NCI-H128 (cell line): ENCODE measurements at regions not wholly inside any gene's neighbourhood (a gene's known extent, or its start where the extent isn't known, plus 50 kb on each side); places are given as distances from the start of the nearest gene placed in this dataset.
"Not testable (repeated sequence)": the region's sequence is repeated elsewhere in the genome, so short reads cannot be mapped to it uniquely, and the experiment has no call there.

Experiments
- DNase-seq: peaks from one replicate; lab custom pipeline; 2025; ENCODE audit not compliant: unreplicated experiment; lab: John Stamatoyannopoulos, UW

DNA sequence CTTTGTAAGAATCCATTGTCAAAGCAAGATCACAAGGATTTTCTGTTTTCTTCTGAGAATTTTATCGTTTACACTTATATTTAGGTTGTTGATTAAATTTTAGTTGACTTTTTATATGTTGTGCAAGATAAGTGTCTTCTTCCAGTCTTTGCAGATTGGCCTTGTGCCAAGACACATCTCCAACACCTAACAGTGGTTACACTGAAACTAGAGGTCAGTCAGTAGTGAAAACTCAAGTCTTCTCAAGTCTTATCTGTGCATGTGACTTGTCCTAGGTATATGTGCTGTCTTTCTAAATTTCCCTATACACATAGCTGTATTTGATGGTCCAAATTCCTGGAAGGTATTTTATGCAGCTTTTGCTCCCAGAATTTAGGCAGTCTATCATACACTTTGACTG, 1183.2 kb upstream of the B3GALT2 start:
- no peak for DNase-seq

DNA sequence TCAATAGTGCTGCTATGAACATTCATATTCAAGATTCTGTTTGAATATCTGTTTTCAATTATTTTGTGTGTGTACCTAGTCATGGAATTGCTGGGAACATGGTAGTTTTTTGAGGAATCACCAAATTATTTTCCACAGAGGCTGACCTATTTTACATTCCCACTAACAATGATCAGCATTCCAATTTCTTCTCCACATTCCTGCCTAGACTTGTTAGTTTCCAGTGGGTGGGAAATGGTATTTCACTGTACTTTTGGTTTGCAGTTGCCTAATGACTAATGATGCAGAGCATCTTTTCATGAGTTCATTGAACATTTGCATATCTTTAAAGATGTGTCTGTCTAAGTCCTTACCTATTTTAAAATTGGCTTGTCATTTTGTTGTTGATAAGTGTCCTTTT, 1182.6 kb upstream of the B3GALT2 start:
- no peak for DNase-seq

DNA sequence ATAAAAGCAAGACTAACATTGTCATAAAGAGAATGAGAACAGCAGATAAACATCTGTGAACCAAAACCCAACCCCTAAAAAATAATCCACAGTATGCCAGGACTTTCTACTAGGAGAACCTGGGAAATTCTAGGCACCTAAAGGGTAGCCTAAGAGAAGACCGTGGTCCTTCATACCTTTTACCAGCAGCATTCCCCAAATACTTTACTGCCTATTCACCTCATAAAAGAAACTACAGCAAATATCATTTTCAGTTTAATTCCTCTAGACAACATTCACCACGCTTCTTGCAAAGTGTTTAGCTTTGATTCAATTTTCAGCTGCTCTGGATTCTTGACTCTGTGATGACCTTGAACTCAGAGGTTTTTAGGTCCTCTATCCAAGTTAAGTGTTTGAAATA, 1180.7 kb upstream of the B3GALT2 start:
- DNase-seq: no peak

DNA sequence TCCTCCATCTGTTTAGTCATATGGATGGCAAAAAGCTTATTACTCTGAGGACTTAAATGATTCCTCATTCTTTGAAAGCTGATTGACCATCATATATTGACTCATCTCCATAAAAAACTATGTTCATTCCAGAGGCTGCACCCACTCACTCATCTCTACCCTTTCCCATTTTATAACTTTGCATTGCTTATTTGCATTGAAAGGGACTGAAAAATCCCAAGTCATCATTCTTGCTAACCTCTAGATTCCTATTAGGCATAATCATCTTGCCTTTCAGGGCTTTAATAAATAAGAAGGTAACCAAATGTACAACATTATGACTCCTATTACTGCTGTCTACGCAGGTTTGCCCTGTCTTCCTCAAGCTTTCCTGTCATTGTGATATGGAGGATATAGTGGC, 1180.3 kb upstream of the B3GALT2 start:
- no peak for DNase-seq

DNA sequence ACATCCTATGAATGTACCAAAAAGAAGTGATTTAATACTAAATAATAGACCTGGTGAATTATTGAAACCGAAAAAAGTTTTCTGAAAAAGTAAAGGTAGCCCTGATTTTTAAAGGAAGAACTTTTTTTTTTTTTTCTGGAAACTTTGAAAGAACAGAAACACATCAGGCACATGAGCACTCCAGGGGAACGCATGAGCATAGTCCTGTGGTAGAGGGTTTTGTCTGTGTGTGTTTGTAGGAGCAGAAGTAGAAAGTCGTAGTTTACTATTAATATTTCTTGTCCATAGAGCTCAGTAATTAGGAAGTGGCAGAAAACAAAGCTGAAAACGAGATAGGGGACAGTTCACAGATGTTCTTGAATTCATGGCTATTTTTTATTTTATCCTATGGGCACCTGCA, 1175.9 kb upstream of the B3GALT2 start:
- no peak for DNase-seq

DNA sequence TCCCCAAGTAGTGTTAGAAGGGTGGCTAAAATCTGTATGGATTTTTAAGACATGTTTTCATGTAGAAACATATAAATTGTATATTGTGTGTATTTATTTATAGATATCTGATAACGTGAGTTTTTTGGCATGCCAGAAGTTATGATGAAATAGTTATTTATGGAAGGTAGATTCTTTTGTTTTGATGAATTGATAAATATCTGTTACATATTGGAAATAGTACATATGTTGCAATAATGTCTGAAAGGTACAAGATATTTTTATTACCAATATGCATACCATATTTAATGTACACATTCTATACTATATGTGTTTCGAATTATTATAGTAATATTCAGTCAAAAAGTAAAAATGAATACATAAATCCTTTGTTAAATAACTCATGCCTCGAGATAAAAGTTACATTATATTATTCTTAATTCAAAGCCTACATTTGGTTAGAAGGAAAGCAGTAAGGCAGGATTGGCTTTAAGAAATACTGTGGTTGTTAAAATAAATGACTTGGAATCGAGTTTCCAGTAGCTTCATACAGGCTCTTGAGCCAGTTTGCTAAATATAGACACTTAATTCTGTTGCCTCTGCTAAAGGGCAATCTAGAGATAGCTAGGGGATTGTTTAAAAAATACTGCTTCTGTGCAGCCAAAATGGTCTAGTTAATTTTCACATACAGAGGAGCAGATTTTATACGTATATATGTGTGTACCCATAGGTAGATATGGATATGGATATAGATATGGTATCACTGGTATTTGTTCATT, 1175.1 kb upstream of the B3GALT2 start:
- DNase-seq: no peak

DNA sequence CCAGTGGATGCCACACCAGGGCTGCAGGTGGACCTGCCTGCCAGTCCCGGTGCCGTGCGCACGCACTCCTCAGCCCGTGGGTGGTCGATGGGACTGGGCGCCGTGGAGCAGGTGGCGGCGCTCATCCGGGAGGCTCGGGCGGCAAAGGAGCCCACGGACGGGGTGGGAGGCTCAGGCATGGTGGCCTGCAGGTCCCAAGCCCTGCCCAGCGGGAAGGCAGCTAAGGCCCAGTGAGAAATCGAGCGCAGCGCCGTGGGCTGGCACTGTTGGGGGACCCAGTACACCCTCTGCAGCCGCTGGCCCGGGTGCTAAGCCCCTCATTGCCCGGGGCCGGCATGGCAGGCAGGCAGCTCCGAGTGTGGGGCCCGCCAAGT, 1171.8 kb upstream of the B3GALT2 start:
- no peak for DNase-seq

DNA sequence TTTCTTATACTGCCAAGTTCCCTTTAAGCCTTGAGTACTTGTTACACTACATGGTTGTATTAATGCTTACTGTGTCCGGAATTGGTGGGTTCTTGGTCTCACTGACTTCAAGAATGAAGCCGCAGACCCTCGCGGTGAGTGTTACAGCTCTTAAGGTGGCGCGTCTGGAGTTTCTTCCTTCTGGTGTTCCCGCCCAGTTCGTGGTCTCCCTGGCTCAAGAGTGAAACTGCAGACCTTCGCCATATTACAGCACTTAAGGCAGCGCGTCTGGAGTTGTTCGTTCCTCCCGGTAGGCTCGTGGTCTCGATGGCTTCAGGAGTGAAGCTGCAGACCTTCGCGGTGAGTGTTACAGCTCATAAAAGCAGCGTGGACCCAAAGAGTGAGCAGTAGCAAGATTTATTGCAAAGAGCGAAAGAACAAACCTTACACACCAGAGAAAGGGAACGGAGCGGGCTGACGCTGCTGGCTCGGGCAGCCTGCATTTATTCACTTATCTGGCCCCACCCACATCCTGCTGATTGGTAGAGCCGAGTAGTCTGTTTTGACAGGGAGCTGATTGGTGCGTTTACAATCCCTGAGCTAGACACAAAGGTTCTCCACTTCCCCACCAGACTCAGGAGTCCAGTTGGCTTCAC, 1171.3 kb upstream of the B3GALT2 start:
- not testable (repeated sequence) for DNase-seq

DNA sequence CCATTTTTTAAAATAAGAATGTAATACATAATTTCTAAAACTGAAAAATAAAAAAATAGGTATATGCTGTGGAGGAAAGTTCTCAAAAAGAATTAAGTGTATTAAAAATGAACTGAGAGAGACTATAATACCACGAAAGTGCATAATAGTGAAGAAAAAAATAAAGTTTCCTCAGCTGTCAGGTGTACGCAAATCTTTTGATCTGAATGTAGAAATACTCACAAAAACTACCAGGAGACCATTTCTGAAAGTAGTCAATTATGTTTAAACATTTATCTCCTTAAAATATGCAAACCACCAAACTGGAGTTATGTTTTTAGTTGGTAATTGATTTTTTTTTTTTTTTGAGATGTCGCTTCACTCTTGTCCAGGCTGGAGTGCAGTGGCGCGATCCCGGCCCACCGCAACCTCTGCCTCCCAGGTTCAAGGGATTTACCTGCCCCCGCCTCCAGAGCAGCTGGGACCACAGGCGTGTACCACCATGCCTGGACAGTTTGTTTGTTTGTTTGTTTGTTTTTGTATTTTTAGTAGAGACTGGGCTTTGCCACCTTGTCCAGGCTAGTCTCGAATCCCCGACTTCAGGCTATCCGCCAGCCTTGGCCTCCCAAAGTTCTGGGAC, 1169.2 kb upstream of the B3GALT2 start:
- no peak for DNase-seq

DNA sequence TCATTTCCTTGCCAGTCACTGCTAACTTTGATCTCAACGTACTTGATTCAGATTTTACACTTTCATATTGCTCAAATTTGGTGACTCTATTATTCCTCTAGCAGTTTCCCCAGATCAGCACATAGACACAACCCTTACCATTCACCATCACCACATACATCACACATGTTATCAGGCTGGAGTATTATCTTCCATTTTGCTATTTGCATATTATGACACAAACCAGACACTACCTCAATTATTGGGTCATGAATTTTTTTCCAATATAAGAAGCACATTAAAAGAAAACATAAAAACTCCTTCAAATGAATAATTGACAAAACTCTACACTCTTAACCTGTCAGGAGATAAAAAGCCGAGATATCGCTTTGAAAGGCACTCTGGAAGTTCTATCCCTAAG, 1166.7 kb upstream of the B3GALT2 start:
- no peak for DNase-seq

DNA sequence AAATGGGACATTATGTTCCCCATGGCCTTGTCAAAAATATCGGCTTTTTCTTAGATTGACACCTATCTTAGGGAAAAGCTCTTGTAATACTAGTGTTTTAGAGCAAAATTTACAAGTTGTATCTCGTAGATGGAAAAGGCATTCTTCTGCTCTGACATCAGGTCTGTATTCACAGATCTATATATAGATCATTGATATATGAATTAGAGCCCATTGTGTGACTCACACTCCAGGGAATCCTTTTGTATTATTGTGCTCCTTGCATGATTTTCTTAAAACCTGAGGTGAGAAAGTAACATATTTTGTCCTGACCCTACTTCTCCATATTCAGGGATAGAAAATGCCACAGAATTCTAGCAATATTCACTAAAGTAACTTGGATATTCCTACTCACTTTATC, 1160.8 kb upstream of the B3GALT2 start:
- DNase-seq: no peak

DNA sequence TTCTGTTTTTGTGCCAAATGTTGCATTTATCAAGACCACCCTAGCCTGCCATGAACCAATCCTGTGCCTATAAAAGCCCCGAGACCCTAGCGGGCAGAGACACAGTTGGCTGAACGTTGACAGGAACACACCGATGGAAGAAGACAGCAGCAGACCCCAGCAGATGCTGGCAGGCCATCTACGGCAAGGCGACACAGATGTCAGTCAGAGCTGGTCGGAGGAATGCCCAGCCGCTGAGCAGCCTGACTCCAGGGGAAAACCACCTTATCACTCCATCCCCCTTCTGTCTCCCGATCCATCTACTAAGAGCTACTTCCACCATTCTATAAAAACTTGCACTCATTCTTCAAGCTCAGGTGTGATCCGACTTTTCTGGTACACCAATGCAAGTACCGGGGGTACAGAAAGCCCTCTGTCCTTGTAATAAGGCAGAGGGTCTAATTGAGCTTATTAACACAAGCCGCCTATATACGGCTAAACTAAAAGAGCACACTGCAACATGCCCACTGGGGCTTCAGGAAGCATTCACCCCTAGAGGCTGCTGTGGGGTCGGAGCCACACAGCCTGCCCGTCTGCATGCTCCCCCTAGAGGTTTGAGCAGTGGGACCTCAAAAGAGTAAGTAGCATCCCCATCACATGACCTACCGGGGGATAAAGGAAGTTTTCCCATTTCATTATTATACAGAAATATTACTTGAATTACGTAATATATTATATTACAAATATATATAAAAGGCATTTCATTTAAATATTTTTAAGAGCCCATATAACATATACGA, 1156.3 kb upstream of the B3GALT2 start:
- no peak for DNase-seq

DNA sequence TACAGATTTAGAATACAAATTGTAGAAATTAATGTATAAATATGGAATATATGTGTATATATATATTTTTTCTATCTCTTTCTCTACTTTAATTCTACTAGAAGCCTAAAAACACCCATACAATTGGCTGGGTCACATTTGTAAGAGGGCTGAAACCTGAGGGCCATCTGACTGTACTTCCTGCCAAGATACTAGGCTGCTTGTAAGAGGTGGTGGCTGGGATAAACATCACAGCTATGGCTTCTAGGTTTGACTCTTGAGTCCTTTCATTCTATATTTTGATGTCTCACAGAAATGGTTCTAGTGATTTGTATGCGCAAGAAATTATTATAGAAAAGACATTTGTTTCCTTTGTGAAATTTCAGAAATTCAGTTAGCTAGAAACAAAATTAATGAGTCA, 1155.2 kb upstream of the B3GALT2 start:
- no peak for DNase-seq

DNA sequence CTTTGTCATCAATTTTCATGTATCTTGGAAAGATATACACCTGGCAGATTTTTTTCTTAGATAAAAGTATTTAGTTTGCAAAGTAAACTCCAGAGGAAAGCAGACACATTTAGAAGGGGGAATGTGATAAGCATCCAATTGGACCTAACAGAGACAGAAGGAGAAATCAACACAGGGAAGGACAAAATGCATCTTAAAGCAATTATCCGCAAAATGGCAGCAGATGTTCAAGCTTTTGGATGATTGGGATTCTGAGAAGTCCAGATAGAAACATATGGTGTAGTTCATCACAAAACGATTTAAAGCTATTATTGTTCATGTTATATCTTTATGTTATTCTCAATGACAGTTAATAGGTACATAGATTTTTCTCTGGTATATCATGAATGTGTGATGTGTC, 1153.1 kb upstream of the B3GALT2 start:
- no peak for DNase-seq

DNA sequence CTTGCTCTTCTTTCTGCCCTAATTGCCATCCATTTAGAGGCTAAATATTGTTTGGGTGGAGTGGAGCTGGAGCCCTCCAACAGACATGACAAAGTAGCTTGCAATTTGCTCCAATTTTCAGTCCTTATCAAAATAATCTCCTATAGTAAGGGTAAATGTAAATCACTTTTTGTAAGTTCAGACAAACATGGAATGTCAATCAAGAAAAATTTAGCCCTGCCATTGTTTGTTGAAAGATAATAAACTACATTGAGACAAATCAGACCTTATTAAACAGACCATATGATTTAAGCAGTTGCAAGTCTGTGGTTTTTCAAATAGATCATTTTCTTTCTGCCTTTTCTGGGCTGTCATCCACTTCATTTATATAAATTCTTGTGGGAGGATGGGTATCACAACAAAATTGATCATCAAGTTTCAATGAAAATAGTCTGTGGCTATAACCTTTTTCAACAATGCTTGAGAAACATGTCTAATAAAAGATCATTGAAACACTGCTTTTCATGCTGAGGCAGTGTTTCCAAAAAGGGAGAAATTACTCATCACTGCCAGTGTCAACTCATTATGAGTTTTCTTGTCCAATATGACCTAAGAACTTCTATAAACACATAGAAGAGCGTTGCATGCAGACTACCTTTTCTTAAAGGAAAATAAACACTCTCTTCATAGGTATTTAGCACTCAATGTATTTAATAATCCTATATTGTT, 1152.0 kb upstream of the B3GALT2 start:
- no peak for DNase-seq

DNA sequence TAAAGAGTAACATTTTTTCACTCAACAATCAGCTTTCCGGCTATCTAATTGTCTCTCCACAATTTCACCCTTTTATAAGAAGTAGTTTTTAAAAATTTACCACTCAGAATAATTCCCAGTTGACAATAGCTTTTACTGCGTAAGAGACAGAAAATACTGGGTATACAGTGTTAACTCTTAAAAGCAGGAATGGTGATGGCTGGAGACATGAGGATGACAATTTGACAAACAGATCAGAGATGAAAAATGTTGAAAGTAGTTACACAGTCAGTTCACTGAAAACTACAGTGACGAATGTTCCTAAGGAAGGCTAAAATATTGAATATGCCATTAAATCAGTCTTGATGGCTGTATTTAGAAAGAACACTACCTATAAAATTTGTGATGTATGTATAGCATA, 1146.8 kb upstream of the B3GALT2 start:
- no peak for DNase-seq

DNA sequence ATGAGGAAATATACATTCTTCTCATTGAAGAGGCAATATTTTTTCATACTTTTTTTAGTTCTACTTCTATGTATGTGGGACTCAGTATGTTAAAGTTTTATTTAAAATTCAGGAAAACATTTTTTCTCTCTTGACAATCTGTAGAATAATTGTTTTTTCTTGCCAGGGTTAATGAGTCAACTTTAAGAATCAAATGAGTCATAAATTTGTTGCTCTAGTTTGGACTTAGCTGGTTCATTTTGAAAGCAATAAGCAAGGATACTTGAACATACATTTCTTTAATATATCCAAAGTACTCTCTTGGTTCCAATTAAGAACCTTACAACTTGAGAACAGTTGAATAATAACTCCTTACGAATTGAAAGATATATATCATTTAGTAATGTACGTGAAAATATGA, 1145.3 kb upstream of the B3GALT2 start:
- DNase-seq: no peak

DNA sequence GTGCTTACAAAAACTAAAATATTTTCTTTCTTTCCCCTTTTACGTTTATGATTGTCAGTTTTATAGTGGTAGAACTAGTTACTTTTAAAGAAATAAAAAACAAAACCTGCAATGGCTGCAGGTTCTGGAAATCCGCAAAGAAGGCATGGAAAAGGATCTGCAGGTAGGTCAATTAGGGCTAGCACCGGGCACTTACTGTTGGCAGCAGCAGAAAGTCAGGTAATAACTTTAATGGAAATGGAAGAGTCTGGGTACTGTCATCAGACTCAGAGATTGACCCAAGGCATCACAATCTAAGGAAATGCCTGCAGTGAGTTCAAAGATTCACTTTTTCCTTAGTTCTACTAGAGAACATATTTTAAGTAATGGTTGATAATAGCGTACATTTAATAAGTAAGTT, 1136.3 kb upstream of the B3GALT2 start:
- no peak for DNase-seq

DNA sequence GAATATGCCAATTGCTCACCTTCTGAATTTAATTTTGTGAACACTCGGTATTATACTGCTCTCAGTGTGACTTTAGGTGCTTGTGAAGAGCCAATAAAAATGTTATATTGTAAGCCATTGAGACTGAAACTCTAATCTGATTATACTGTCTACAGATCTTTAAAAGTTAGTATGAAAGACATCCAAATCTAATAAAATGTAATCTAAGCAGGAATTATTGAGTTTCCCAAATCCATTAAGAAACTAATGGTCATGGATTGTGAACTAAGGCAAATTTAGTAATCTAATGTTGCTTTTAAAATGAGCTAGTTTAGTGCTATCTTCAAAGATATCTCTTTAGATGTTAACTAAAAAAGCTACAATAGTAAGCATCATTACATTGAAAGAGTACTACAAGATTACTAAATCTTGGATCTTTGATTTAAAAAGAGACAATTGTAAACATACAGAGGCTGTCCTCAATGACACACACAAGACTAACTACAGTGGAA, 1132.4 kb upstream of the B3GALT2 start:
- no peak for DNase-seq

DNA sequence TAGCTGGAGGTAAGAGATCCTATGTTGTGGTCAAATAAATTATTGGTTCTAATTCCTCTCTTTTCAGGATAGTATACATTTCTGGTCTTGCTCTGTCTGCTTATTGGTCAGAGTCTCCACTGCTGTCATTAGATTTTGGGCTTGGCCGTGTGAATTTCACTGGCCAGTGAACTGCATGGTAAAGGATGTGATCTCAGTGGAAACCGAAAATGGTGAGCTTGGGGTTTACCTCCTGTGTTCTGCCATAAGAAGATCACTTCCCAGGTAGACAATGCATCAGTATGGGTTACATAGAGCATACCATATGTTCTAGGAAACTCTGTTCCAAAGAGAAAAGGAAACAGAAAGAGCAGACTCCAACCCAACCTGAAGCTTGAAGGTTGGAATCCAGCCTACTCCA, 1123.3 kb upstream of the B3GALT2 start:
- DNase-seq: no peak

DNA sequence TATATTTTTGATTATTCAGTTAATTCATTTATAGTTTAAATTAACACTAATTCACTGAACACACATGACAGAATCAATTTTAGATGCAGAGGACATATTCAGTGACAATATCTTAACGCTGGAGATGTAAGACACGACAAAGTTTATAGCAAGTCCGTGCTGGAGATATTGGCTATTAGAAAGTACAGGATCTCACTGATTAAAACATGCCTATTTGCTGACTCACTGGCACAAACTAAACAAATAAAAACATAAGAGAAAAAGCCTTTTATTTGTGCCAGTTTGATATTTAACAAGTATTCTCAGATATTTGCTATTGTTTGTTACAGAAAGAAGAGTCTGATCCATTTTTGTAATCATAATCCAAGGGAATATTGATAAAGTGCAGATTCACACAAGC, 1122.9 kb upstream of the B3GALT2 start:
- no peak for DNase-seq
